HG03521 (cell line): ENCODE measurements at regions not wholly inside any gene's neighbourhood (a gene's known extent, or its start where the extent isn't known, plus 50 kb on each side); places are given as distances from the start of the nearest gene placed in this dataset.
"Not testable (repeated sequence)": the region's sequence is repeated elsewhere in the genome, so short reads cannot be mapped to it uniquely, and the experiment has no call there.

Experiments
- ATAC-seq: cut with Tn5 transposase; IDR thresholded peaks from one replicate; pipeline ENCODE4 v1.9.1; 2021; ENCODE audit warnings: mild to moderate bottlenecking, moderate library complexity; ENCODE audit not compliant: unreplicated experiment

- not testable (repeated sequence) for ATAC-seq
Observed at GRCh38 chr1:221978631-221979334, 236.9 kb upstream of the DUSP10 start.

GRCh38 chr1:221973787-221974186, 231.9 kb upstream of the DUSP10 start:
- not testable (repeated sequence) for ATAC-seq

- no peak for ATAC-seq
Observed at GRCh38 chr1:221972276-221973235, 230.7 kb upstream of the DUSP10 start.

GRCh38 chr1:221971035-221971434, 229.1 kb upstream of the DUSP10 start:
- ATAC-seq: not testable (repeated sequence)

- ATAC-seq: not testable (repeated sequence)
Observed at GRCh38 chr1:221969298-221969858, 227.5 kb upstream of the DUSP10 start.

GRCh38 chr1:221967538-221967937, 225.6 kb upstream of the DUSP10 start:
- not testable (repeated sequence) for ATAC-seq

- ATAC-seq: not testable (repeated sequence)
Observed at GRCh38 chr1:221966888-221967287, 225.0 kb upstream of the DUSP10 start.

- not testable (repeated sequence) for ATAC-seq
Observed at GRCh38 chr1:221965891-221966290, 224.0 kb upstream of the DUSP10 start.

- no peak for ATAC-seq
Observed at GRCh38 chr1:221965252-221965651, 223.4 kb upstream of the DUSP10 start.

GRCh38 chr1:221963742-221964141, 221.9 kb upstream of the DUSP10 start:
- ATAC-seq: no peak

- ATAC-seq: no peak
Observed at GRCh38 chr1:221962385-221962784, 220.5 kb upstream of the DUSP10 start.

- ATAC-seq: peak; percentile 87
Observed at GRCh38 chr1:221961532-221962292, 219.8 kb upstream of the DUSP10 start.

- not testable (repeated sequence) for ATAC-seq
Observed at GRCh38 chr1:221958161-221958562, 216.3 kb upstream of the DUSP10 start.

- ATAC-seq: not testable (repeated sequence)
Observed at GRCh38 chr1:221957350-221957749, 215.5 kb upstream of the DUSP10 start.

GRCh38 chr1:221949996-221950395, 208.1 kb upstream of the DUSP10 start:
- no peak for ATAC-seq

GRCh38 chr1:221948459-221948858, 206.6 kb upstream of the DUSP10 start:
- no peak for ATAC-seq

GRCh38 chr1:221947731-221948130, 205.8 kb upstream of the DUSP10 start:
- no peak for ATAC-seq

GRCh38 chr1:221946768-221947167, 204.9 kb upstream of the DUSP10 start:
- ATAC-seq: no peak

- no peak for ATAC-seq
Observed at GRCh38 chr1:221945669-221946068, 203.8 kb upstream of the DUSP10 start.

- ATAC-seq: no peak
Observed at GRCh38 chr1:221944247-221944870, 202.5 kb upstream of the DUSP10 start.
